ENCODE measurements at regions not wholly inside any gene's neighbourhood (a gene's known extent, or its start where the extent isn't known, plus 50 kb on each side); places are given as distances from the start of the nearest gene placed in this dataset.
"Not testable (repeated sequence)": the region's sequence is repeated elsewhere in the genome, so short reads cannot be mapped to it uniquely, and the experiment has no call there.

DNA sequence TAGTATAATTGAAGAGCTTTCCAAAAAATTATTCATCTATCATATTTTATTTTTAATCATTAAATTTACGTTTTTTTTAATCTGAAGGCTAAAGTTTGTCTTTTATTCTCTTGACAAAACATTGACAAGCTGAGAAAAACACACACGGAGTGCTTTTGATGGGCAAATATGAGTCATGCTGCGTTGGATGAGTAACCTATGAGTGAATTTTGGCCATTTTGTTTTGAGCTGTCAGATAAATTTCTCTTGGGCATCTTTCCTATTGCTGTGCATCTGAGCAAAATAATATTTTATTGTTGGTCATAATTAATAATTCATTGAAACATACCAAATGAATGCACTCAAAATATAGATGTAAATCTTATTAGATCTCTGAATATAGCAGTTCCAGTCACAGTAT lies 1144.1 kb upstream of the ADGRL2 start:
- DNase-seq (ENCODE audit: low read depth) = no peak

DNA sequence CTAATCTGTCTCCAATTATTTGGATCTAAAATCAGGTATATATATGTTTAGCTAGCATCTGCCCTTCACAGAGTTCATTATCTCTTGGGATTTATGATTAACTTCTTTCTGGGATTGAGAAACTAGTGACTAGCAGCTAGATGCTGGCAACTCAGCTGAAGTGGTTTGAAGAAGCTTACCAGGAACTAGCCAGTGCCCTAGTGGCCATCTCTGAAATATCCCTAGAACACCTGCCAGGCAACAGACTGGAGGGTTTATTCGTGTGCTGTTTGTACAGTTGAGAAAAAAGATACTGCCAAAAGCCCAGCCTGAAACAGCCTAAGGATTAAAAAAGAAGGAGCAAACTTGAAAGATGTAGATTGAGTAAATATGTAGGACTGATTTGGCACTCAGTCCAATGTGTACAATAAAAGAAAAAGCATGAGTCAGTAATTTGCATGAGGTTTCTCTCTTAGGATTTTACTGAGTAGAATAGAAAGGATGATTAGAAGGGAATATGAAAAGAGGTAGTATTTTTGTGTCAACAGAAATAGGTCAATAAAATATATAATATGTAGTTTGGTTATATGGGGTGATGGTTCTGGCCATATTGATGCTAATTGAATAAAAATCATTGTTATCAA lies 1144.6 kb upstream of the ADGRL2 start:
- DNase-seq (ENCODE audit: low read depth) = no peak

DNA sequence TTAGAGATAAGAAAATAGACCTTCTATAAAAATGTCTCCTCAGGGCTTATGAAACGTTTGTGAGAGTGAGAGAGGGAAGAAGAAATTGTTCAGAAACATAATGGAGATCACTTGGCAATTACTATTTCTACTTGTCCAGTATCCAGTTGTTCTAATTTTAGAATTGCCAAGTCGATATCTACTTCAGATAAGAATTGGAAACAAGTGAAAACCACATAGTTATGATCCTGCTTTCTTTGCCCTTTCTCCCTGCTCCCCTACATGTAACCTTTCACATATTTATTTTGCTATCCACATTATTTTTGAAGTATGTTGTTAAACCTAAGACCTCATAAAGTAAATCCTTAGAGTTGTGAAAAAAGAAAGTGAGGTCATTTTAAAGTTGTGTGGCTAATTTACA lies 1154.7 kb upstream of the ADGRL2 start:
- no peak for DNase-seq (ENCODE audit: low read depth)

DNA sequence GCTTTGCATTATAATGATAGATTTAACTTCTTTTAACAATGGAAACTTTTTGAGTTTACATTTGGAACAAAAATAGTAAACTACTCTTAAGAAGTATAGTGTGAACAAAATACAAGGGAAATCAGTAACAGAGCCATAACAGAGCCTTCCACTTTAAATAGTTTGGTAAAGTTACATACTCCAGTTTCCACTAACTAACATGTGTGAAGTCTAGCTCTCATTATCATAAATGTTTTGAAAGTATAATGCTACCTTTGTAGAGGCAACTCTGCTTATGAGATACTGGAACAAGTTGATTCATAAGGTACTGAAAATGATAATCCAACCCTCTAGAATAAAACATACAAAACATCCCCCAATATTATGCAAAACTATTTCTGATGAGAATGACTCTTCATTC lies 1155.1 kb upstream of the ADGRL2 start:
- no peak for DNase-seq (ENCODE audit: low read depth)

DNA sequence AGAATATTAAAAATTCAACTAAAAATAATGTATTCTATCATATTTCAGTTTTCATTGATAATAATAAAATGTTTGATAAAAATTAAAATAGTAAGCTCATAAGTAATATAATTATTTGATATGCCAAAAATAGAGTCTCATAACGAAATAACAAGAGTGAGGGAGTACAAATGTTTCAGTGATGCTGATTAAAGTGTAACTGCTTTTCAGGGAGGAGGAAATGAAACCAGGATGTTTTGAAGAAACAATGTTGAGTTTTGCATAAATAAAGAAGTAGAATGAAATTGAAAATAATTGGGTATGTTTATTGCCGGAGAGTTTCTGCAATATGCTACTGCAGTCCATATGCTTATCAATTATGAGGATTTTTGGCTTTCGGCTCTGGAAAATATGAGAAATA lies 1159.8 kb upstream of the ADGRL2 start:
- DNase-seq (ENCODE audit: low read depth) = no peak

DNA sequence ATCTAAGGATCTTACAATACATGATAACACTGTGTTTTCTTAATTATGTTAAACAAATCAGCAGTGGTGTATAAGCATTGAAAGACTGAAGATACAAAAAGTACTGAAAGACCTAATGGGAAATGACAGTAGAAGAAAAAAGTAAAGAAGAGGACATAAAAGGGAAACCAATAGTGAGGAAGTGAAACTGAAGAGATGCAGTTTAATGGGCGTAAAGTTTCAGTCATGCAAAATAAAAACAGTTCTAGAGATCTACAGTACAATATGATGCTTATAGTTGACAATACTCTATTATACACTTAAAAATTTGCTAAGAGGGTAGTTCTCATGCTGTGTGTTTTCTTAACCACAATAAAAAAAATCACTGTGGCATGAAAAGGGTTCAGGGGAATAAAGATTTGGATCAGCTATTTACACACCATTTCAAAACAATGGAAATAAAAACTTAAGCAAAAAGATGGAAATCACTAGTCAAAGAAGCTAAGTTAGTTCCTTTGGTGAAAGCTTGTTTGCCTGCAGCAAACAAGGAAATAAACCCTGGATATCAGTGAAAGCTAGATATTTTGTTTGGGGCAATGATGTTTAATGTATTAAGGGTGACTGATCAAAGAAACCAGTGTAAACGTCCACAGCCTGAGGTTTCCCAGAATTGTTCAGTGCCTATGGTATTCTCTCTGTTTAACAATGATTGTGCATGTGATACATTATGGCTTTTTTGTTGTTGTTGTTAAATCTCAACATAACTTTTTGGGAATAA lies 1160.8 kb upstream of the ADGRL2 start:
- DNase-seq (ENCODE audit: low read depth) = no peak

DNA sequence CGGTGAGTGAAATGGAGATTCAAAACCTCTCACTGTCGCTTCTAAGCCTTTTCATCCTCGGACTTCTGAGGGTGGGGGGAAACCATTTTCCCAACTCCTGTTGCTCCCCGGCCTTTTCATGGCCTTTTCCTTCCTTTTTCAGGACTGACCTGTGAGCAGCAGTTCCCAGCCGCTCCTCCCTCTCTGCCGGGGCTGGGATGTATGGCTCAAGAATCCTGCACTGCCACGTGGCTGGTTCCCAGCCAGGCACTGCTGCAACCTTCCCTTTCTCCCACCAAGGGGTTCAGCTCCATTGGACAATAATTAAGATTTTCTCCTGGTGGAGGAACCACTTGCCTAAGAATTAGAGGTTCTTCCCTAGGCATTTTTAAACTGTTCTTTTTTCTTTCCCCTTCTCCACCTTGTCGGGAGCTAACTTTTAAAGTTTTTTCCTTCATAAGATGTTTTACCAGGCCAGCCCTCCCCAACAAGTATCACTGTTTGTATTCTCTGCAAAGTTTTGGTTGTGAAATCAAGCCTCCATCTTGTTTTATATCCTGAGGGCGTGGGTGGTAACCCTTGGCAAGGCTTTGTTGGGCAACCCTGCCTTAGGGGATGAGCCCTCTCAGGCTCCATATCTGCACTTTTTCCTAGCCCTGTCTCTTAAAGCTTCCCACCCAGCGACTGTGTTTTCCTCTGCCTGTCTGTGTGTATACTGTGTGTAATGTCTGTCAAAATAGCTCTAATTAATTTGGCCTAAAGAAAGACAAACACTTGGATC lies 1166.6 kb upstream of the ADGRL2 start:
- DNase-seq (ENCODE audit: low read depth) = no peak

DNA sequence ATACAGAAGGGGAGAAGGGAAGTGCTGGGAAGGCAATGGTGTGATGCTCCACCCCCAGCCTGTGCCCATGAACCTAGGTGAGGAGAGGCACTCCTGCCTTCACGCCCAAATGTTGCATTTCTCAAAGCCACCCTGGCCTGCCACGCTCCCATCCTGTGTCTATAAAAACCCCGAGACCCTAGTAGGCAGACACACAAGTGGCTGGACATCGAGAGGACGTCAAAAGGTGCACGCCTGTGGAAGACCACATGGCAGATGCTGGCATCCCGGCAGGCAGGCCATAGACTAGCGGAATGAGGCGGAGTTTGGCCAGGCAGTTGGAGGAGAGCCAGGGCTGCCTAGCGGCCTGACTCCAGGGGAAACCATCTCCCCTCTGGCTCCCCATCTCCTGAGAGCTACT lies 1168.5 kb upstream of the ADGRL2 start:
- DNase-seq (ENCODE audit: low read depth) = no peak

DNA sequence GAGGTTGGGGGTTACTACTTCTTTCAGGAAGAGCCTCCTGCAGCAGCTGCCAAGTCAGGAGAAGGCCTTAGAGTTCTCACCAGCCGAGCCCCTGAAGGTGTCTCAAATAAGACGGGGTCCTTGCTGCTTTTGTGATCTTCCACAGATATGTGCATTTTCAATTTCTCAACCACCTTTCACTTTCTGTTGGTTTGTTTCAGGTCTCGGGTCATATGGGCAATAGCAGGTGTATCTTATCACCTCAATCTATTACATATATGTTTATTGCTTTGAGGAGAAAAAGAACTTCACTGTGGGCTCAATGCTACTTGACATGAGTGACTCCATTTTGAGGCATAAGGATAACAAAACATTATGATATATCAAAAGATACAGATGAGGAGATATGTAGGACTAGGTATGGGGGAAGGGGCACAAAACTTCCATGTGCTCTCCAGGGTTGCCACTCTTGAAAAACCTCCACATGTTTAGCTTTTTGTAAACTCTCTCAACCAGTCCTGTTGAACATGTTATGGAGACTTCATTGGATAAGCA lies 1171.4 kb upstream of the ADGRL2 start:
- no peak for DNase-seq (ENCODE audit: low read depth)

DNA sequence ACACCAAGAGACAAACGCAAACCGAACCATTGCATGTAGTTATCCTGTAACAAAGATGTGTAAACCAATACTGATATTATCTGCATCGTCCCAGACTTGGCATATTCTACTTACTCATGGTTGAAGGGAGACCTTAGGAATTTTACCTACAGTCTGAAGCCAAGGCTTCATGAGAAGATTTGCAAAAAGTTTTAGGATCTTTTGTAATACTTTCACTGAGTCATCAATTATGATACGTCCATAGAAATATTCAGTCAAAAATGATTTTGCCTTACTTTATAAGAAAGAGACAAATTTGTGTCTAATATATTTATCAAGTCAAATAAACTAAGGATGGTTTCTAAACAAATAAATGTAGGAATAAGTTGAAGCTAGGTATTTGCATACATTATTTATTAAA lies 1176.1 kb upstream of the ADGRL2 start:
- DNase-seq (ENCODE audit: low read depth) = no peak

DNA sequence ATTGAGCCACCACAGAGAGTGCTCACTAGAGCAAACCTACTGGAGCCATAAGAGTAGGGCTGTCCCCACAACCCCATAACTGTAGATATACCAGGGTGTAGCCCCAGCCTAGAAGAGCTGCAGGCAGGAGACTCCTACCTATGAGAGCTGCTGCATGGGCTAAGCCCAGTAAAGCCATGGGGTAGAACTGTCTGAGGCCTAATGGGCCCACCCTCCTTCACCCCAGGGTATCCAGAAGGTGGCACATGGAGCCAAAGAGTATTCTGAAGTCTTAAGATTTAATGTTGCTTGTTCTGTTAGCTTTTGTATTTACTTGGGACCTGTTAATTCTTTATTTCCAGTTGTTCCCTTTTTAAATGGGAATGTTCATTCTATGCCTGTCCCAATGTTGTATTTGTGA lies 1193.7 kb upstream of the ADGRL2 start:
- no peak for DNase-seq (ENCODE audit: low read depth)

DNA sequence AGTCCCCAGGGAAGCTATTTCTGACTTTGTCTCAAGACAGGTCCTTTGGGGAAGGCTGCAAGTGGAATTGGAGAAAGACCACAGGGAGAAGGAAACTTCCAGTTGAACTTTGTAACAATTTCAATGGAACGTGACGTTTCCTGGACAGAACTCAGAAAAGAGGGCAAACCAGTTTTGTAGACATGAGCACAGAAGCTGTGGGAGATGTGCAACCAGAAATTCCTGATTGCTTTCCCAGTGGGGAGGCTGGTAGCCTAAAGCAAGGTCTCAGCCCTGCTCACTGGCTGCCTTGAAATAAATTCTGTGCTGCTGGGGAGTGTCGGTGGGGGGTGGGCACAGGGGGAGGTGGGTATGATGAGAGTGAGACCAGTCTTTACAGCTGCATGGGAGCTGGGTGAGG lies 1206.7 kb upstream of the ADGRL2 start:
- DNase-seq (ENCODE audit: low read depth) = no peak

DNA sequence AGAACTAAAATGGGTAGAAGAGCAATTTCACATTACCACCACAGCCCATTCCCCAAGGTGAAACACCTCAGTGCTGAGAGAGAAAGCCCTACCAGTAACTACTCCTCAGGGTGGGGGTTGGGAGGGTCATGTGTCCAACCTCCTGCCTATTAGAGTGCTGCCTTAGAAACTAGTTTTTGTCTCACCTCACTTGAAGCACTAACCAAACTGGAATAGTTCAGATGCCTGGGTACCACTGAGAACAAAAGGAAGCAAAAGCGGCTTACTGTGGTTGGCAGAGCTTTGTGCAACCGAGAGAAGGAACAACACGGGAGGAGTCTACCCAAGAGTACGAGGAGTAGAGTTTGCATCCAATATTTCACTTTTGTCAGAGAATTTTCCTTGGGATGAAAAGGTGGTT lies 1207.5 kb upstream of the ADGRL2 start:
- no peak for DNase-seq (ENCODE audit: low read depth)

DNA sequence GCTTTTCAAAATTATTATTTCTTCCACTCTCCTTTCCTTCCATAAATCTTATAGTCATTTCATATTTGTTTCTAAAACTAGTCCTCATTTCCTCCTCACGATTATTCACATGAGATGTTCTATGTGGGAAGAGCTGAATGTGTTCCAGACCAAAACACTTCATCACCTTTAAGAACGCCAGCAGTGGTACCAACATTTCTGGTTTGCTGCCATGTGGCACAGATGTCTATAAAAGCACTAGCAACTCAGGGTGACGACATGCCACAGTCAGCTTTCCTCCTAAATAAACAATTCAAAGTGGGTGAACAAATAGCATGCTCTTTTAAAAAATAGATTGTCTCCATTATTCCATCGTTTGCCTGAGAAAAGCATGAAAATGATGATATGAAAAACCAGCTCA lies 1217.8 kb upstream of the ADGRL2 start:
- no peak for DNase-seq (ENCODE audit: low read depth)

DNA sequence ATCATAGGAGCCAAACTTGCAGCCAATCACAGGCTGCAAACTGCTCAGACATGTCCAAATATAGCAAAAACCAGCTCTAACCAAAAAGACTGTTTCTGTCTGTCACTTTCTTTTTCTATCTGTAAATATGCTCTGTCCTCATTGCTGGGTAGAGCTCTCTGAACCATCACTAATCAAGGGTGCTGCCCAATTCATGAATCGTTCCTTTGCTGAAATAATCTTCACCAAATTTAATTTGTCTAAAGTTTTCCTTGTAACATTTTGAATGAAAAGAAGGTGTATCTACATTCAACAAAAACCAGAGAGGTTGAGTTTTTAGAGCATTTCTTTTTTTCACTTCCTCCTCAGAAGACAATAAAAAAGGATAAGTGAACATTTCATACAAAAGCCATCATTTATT lies 1221.7 kb upstream of the ADGRL2 start:
- no peak for DNase-seq (ENCODE audit: low read depth)

DNA sequence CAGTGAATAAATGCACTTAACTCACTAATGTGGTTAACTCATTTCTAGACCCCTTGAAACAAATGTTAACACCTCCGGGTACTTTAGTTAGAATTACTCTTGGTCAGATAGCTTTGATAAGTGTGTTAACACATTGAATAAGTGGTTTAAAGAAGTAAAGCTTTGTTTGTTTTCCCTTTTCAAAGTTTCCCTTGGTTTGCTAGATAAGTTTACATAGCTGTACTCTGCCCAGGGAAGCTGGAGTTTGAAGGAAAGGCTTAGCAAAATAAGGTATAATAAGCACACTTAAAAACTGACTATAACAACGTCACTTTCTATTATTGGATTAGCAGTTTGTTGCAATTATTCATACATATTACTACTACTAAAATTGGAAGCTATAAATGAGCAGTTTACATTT lies 1233.9 kb upstream of the ADGRL2 start:
- no peak for DNase-seq (ENCODE audit: low read depth)

DNA sequence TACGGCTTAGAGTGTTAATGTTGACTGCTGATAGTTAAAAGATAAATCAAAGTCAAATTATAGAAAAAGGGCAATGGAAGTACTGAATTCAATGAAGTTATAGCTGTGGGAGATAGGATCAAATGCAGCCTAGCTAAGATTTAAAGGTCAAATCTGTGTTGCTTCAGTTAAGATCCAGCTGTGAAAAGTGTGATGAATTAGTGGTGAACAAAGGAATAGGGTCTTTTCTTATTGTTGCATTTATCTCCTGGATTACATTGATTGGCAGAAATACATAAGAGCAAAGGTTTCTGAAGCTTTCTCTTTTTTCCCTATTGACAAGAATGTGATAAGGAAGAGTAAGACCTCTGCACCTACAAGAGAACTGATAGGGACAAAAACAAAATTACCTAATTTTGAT lies 1234.6 kb upstream of the ADGRL2 start:
- no peak for DNase-seq (ENCODE audit: low read depth)

DNA sequence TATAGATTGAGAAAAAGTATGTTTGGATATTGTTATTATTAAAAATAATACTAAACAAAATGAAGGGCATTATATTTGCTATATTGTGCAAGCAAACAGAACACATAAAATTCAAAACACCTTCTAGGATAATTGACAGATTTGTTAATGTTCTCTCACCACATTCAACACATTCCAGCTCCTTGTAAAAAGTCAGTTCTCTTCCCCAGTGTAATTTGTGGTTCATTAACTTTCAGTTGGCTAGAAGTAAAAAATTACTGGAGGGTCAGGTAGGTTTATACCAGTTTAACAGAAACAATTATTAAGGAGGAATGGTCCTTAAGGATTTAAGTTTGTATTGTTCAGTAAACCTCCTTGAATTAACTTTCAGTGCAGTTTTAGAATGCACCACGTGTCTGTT lies 1235.3 kb upstream of the ADGRL2 start:
- no peak for DNase-seq (ENCODE audit: low read depth)

DNA sequence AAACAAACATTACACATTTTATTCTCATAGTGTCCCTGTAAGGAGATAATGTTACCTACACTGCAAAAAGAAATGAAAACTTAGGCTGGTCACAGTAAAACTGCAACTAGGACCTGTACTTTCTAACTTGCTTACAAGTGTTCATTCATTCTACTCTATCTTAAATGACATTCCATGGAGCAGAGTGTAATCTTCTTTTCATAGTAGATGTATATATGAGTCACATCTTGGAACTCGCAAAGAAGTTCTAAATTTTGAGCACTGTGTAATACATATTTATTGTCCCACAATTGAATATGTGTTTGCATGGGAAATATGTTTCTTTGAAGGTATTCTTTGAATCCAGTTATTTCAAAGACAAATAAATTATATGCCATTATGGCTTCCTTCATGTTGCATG lies 1258.5 kb upstream of the ADGRL2 start:
- no peak for DNase-seq (ENCODE audit: low read depth)

DNA sequence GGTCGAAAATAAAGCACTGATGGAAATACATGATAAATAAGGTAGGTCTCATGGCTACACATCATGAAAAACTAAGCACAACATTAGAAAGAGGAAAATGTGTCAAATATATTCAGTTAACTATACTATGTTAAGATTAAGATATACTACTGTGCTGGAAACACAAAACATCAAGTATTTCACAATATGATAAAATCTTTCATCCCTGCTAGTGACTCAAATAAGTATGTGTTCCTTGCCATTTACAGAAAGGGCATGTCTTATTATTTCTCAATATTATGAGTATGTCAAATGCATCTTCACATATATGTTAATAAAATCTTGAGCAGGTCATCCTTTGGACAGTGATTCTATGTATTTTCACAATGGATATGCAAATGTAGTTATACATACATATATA lies 1260.1 kb upstream of the ADGRL2 start:
- no peak for DNase-seq (ENCODE audit: low read depth)

DNA sequence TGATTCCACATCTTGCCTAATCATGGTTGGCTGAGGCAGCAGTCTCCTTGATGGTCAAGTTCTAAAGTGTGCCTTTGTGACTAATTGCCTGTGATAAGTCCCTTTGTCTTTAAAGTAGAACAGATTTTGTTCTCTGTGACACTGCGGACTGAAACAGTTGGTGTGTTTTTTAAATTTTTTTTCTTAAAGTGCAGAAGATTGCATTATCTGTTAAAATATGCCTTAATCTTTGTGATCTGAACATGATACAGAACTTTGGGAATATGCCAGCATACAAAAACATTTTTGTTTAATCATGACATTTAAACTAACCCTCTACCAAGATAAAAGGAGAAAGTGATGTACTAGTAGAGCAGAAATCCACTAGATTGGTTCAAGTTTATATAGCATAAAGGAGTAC lies 1260.6 kb upstream of the ADGRL2 start:
- no peak for DNase-seq (ENCODE audit: low read depth)

DNA sequence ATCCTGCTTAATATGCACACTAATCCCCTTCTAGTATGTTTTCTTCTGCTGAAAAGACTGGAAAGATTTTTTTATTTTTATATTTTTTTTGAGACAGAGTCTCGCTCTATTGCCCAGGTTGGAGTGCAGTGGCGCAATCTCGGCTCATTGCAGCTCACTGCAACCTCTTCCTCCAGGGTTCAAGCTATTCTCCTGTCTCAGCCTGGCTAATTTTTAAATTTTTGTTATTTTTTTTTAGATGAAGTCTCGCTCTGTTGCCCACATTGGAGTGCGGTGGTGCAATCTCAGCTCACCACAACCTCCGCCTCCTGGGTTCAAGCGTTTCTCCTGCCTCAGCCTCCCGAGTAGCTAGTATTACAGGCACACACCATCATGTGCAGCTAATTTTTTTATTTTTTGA lies 1261.4 kb upstream of the ADGRL2 start:
- not testable (repeated sequence) for DNase-seq (ENCODE audit: low read depth)

DNA sequence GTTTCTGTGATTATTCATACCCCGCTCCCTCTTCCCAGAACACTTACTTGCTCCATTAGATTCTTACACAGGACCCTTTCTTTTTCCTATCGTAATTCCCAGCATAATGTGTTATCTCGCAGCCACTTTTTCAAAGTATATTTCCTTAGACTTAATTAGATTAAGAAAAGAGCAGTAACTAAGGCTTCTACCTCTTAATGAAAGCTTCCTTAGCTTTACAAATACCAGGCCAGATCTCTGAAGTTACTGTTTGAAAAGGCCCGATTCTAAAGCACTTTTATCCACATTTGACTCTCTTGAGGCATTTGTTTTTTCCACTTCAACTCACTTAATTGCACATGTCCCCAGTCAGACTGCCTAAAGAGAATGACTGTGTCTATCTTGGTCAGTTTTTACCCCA lies 1264.3 kb upstream of the ADGRL2 start:
- no peak for DNase-seq (ENCODE audit: low read depth)

All from forelimb muscle (tissue), 1 donor.